DMS153 (cell line): ENCODE measurements at regions not wholly inside any gene's neighbourhood (a gene's known extent, or its start where the extent isn't known, plus 50 kb on each side); places are given as distances from the start of the nearest gene placed in this dataset.
"Not testable (repeated sequence)": the region's sequence is repeated elsewhere in the genome, so short reads cannot be mapped to it uniquely, and the experiment has no call there.

ENCODE experiments used
- DNase-seq: peaks from one replicate; lab custom pipeline; 2025; lab: John Stamatoyannopoulos, UW

DNA sequence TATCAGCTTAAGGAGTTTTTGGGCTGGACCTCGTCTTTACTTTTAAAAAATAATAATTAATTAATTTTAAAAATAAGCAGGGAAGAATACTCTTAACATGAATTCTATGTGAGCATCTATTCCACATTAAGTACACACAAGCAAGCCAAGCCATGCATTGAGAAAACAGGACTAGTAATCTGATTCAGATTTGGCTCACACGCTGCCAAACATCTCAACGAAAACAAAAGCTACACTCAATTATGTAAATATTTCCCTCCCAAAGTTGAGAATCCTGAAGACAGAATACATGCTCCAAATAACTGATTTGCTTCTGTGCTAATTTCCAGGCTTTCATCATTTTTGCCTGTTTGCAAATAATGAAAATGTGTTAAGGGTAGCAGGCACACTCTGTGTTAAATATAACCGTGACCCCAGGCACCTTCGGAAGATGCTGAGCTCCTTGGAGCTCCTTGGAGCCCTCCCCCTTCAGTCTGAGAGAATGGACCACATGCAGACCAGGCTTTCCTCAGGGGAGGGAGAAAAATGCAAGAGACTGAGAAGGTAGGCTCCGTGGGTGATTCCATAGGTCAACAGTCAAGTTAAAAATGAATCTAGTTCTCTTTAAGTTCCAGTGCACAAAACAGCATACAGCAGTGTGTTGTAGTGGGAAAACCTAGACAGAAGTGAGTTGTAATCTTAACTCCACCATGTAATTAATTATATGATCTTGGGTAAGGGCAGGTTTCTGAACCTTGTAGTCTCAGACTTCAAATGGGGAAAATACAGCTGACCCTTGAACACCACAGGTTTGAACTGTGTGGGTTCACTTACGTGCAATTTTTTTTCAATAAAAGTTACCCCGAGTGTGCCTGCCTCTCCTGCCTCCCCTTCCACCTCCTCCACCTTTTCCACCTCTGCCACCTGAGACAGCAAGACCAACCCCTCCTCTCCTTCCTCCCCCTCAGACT is 161.3 kb upstream of the RREB1 start:
- DNase-seq = no peak

- no peak for DNase-seq
Observed at GRCh38 chr6:6950373-6951145, 157.2 kb upstream of the RREB1 start.

DNA sequence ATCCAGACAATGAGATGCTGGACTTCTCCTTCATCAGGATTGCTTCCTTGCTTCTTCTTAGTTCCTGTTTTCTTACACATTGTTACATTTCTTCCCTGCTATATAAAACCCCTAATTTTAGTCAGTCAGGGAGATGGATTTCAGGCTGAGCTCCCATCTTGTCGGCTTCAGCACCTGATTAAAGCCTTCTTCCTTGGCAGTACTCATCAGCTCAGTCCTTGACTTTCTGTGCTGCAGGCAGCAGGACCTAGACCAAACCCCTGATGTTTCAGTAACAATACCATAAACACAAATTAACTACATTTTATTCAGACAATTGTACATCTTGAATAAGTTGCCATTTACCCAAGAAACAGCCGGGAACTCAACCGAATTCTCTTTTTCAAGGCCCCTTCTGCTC is 156.4 kb upstream of the RREB1 start:
- no peak for DNase-seq

GRCh38 chr6:6952484-6952883 is 155.3 kb upstream of the RREB1 start:
- DNase-seq = no peak

- DNase-seq = not testable (repeated sequence)
Observed at GRCh38 chr6:6952927-6953326, 154.8 kb upstream of the RREB1 start.

DNA sequence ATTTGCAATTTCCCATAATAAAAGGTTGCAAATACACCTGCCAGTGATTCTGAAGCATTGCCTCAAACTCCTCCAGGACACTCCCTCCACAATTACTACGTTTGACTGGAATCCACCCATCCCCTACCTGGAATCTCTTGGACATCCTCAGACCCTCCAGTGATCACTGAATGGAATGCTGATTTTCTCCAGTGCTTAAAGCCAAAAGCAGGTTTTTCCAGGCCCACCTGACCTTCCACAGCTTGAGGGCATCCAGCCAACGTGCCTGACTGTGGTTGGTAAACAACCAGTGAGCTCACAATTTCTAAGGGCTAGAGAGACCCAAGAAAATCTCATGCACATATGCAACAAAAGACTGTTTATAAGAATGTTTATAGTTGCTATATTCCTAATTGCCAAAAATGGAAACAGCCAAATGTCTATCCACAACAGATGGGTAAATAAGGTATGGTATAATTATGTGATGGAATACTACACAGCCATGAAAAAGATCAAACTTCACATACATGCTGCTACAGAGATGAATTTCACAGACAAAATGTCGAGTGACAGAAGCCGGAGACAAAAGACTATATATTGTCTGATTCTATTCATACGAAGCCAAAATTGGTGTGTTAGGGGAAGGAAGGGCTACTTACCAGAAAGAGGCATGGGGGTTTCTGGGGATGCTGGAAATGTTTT is 147.1 kb upstream of the RREB1 start:
- no peak for DNase-seq

GRCh38 chr6:6962086-6962485 is 145.7 kb upstream of the RREB1 start:
- no peak for DNase-seq

- no peak for DNase-seq
Observed at GRCh38 chr6:6962699-6963098, 145.1 kb upstream of the RREB1 start.

DNA sequence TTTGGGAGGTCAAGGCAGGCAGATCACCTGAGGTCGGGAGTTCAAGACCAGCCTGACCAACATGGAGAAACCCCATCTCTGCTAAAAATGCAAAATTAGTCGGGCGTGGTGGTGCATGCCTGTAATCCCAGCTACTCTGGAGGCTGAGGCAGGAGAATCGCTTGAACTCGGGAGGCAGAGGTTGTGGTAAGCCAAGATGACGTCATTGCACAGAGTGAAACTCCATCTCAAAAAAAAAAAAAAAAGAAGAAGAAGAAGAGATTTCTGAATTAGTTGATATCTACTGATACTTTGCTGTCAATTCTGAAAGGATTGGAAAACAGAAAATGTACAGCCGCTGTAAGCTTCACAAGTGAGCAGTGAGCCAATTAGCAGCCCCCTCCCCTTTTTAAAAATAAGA is 144.4 kb upstream of the RREB1 start:
- DNase-seq = not testable (repeated sequence)

DNA sequence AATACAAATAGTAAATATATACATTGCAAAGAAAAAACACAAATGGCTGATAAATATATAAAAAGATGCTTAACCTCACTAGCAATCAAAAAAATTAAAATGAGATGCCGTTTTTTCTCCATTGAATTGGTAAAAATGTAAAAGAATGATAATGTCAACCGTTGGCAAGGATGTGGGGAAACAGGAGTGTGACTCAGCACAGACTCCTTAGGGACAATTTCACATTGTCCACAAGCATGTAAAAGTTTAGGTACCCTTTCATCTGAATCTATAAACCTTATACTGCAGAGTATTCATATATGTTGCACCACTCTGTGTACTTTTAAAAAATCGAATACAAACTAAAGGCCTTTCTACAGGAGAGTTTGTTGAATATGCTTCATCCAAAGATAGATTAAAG is 143.1 kb upstream of the RREB1 start:
- no peak for DNase-seq

DNA sequence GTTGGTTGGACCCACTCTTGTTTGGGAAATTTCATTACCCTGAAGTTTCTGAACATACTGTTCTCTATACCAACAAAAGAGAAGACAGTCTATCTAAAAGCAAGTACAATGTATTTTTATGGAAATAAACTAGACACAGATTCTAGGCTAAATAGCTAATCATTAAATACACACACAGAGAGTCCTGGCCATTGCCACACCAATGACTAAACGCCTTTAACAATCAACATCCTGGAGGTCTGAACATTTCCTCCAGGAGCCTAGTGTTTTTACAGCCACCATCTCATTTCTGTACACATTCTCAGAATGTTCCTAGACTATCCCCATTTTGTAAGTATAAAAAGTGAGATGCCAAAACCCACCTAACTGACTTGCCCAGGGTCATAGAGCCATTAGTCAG is 141.6 kb upstream of the RREB1 start:
- no peak for DNase-seq

DNA sequence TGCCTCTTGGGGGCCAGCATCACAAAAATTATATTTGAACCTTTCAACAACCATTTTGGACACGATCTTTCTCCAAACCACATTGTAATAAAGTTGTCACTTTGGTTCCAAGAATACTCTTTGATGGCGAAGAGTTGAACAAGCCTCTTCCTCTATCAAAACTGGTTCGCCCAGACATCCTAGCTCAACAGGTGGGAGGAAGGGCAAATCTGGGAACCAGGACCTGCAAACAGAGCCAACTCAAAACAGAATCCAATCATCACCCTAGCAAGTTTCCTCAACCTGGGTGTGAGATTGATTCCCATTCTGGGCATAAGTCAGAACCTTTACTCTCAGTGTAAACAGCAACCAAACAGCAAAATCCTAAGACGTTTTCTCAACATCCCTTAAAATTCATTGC is 141.2 kb upstream of the RREB1 start:
- no peak for DNase-seq

GRCh38 chr6:6968357-6968730 is 139.4 kb upstream of the RREB1 start:
- no peak for DNase-seq

DNA sequence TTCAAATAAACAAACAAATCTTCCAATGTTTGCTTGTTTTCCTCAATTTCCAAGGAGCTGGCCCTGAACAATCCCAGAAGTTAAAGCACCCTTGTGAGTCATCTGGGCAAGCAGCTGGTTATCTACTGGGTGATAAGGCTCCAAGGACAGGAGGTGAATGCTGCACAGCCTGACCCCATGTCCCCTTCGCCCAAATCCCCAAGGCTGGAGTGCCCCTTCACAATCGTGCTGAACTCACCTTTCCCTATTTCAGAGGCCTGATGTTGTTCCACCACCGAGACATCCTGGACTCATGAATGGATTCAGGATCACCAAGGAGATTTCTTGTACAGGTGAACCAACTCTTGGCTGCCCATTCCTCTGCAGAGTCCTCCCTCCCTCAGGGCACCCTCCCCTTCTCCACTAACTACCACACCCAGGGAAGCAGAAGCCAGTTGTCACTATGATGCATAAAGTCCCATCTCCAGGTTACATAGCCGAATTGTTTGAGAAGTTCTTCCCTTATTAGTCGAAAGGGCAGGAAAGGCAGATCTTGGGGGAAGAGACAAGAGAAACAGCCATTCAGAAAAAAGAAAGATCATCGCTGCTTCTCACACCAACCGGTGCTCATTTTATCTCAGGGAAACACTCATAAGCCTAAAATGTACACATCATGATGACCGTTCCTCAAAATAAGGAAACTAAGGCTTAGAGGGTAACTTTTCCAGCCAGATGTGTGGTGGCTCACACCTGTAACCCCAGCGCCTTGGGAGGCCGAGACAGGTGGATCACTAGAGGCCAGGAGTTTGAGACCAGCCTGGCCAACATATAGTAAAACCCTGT is 138.8 kb upstream of the RREB1 start:
- DNase-seq = no peak

GRCh38 chr6:6969761-6970223 is 138.0 kb upstream of the RREB1 start:
- DNase-seq = peak; percentile 60

GRCh38 chr6:6970851-6971250 is 136.9 kb upstream of the RREB1 start:
- no peak for DNase-seq

GRCh38 chr6:6971369-6971768 is 136.4 kb upstream of the RREB1 start:
- DNase-seq = no peak

DNA sequence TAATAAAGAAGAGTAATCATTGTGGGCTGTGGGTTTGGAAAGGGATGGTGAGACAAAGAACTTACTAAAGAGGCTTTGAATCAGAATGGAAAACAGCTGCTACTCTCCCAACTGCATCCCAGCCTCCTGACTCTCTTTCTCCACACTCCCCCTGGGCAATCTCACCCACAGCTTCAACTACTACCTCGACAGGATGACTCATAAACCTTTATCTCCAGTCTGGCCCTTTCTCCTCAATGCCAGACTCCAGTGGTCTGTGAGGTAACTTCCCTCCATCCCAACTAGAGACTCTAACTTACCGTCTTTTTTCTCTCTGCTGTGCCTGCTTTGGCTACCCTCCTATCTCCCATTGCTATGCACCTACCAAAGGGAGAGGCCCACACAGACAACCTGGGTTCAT is 135.3 kb upstream of the RREB1 start:
- no peak for DNase-seq

DNA sequence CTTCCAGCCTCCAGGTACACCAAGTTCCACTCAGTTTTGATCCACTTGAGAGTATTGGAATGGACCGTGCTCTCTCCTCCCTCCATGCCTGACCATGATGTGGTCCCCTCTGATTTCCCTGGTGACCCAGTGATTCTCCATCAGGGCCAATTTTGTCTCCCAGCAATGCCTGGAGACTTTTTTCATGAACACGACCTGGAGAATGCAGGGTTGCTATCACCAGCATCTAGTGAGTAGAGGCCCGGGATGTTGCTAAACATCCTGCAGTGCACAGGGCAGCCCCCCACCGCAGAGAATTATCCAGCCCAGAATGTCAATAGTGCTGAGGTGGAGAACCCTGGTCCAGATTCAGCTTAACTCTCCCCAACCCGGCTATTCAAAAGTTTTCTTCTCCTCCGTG is 134.0 kb upstream of the RREB1 start:
- no peak for DNase-seq

GRCh38 chr6:6975459-6976111 is 132.2 kb upstream of the RREB1 start:
- peak; percentile 56 for DNase-seq

DNA sequence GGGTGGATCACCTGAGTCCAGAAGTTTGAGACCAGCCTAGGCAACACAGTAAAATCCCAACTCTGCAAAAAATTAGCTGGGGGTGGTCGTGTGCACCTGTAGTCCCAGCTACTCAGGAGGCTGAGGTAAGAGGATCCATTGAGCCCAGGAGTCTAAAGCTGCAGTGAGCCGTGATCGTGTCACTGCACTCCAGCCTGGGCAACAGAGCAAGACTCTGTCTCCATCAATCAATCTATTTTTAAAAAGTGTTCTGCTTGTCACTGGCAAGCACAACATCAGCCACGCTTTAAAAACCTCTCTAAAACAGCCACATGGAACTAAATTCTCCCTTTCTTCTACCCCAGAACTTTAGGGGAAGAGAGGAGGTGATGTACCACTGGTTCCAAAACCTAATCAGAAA is 131.6 kb upstream of the RREB1 start:
- no peak for DNase-seq
